Pancreas (tissue), 10 donors: ENCODE measurements at regions not wholly inside any gene's neighbourhood (a gene's known extent, or its start where the extent isn't known, plus 50 kb on each side); places are given as distances from the start of the nearest gene placed in this dataset.

Experiments used
- ATAC-seq, 4 donors: fragments of 200-7000 bp; cut with Tn5 transposase; one replicate each; pipeline versions ENCODE4 v1.8.0 to v1.9.1; 2020; ENCODE audit warnings: mild to moderate bottlenecking in 4 of 4, moderate library complexity in 4 of 4
- DNase-seq, 6 donors: peaks; one replicate each; pipeline ENCODE4 v3.0.0-alpha.2; 2020
- FAIRE-seq: peaks from 2 replicates; lab custom pipeline; 2012; peaks lifted over from hg19 to GRCh38; lab: Jason Lieb, UNC
- H3K27ac ChIP-seq, 4 donors: fragments of 200-600 bp; sonication (generic); 1 replicate in 3 of 4; 2 replicates in 1 of 4; pipeline versions ENCODE4 v1.5.0 to v1.8.0; 2020
- H3K27me3 ChIP-seq, 4 donors: fragments of 200-600 bp; one replicate each; pipeline ENCODE4 v1.8.0; 2021
- H3K36me3 ChIP-seq, 3 donors: fragments of 200-600 bp; sonication (generic) in 1 of 3; one replicate each; pipeline versions ENCODE4 v1.5.0 to v1.8.0; 2020 to 2021
- H3K4me1 ChIP-seq, 3 donors: fragments of 200-600 bp; one replicate each; pipeline ENCODE4 v1.8.0; 2021
- H3K4me3 ChIP-seq, 4 donors: fragments of 200-600 bp; sonication (generic) in 2 of 4; one replicate each; pipeline versions ENCODE4 v1.5.0 to v1.8.0; 2020 to 2021
- H3K9me3 ChIP-seq, 4 donors: fragments of 200-600 bp; one replicate each; pipeline ENCODE4 v1.8.0; 2021
- WGBS, 2 donors: extraction: QIAGEN DNeasy Blood & Tissue Kit; methylation state at CpG; one replicate each; pipeline ENCODE4 v1.1.7; 2013; 5-methylcytosine and 5-hydroxymethylcytosine counted together
- intact Hi-C, 3 donors: fragments of 100-400 bp; cut with DNase I; formaldehyde crosslinking; loops; one replicate each; pipeline versions ENCODE4 v1.11.1 to v1.14.2; 2022
- TF ChIP-seq, protein P1 (sequence below), 4 donors: fragments of 200-600 bp; sonication (generic) in 3 of 4; IDR thresholded peaks; one replicate each; pipeline versions ENCODE4 v1.5.0 to v1.8.0; 2021; ENCODE audit warnings: antibody characterized with exemption in 4 of 4
- donor health status: healthy with polysubstance abuse.
- donor health status: DM: no; HTN: no; CAD: no; lungs with moderate emphysema.
- donor health status: DM: no; HTN: no; CAD: no.
- donor health status: control.
- donor health status: control.
- donor health status: Bipolar disorder and iron deficiency.
- donor health status: DM: yes; HTN: yes; CAD: no.
- donor health status: DM: no; HTN: no; CAD: no.
- donor health status: DM: no; HTN: no; CAD: no.
- donor health status: DM: yes; HTN: yes; CAD: no.

DNA sequence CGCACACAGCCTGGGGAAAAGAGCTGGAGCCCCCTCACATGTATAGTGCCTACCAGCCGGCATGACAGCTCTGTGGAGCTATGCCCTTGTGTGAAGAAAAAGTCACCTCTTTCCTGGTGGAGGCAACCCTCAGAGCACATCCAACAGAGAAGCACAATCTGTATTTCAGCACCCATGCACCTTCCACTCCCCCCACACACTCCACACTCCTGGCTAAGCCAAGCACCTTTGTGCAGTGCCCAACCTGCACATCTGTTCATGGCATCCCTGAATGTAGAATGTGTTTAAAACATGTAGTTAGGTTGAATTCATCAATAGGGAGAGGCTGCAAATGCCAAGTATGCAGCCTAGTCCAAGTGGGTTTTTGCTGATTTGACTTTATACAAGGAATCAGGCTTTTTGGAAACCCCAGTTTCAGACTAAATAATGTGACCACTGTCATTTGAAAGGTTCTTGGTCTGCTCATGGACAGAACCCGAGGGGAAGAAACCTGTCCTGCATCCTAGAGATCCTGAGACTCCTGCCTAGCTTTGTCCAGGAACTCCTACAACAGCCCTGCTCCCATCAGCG lies 197.1 kb downstream of the TOMM20 start:
- H3K9me3 ChIP-seq: no peaks in the 10 kb centered on the region
- 95 to 98% methylated on average over 4 of the region's 4 CpGs for WGBS, 2 donors
- H3K4me3 ChIP-seq: no peak overlapping the region
- no peak for FAIRE-seq
- ATAC-seq: no peak
- peaks cover 0 to 11% (median 0%) of the 10 kb centered on the region in 3 donors for H3K4me1 ChIP-seq
- H3K27ac ChIP-seq: no peak overlapping the region
- no peaks in the 10 kb centered on the region for H3K27me3 ChIP-seq
- intact Hi-C loops: no loop called here
- DNase-seq: no peak
- TF ChIP-seq, protein P1, sequence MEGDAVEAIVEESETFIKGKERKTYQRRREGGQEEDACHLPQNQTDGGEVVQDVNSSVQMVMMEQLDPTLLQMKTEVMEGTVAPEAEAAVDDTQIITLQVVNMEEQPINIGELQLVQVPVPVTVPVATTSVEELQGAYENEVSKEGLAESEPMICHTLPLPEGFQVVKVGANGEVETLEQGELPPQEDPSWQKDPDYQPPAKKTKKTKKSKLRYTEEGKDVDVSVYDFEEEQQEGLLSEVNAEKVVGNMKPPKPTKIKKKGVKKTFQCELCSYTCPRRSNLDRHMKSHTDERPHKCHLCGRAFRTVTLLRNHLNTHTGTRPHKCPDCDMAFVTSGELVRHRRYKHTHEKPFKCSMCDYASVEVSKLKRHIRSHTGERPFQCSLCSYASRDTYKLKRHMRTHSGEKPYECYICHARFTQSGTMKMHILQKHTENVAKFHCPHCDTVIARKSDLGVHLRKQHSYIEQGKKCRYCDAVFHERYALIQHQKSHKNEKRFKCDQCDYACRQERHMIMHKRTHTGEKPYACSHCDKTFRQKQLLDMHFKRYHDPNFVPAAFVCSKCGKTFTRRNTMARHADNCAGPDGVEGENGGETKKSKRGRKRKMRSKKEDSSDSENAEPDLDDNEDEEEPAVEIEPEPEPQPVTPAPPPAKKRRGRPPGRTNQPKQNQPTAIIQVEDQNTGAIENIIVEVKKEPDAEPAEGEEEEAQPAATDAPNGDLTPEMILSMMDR (IDR thresholded peaks at IDR 0.05): no peak
- H3K36me3 ChIP-seq: no peaks in the 10 kb centered on the region

DNA sequence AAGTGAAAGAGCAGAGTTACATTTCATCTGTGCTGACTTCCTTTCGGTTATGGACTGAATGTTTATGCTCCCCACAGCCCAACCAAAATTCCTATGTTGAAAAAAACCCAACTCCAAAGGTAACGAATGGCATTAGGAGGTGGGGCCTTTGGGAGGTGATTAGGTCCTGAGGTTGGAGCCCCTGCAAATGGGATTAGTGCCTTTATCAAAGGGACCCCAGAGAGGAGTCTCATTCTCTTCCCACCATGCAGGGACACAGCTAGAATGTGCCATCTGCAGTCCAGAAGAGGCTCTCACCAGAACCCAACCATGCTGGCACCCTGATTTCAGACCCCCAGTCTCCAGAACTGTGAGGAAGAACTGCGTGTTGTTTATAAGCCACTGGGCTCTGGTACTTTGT lies 199.3 kb downstream of the TOMM20 start:
- Histone ChIP-seq H3K4me1 (peaks cover 0 to 23% (median 10%) of the 10 kb centered on the region in 3 donors), H3K36me3 (no peaks in the 10 kb centered on the region), H3K9me3 (no peaks in the 10 kb centered on the region), H3K27ac (no peak overlapping the region), H3K27me3 (no peaks in the 10 kb centered on the region), H3K4me3 (no peak overlapping the region)
- no peak for ATAC-seq
- WGBS, 2 donors: 93 to 94% methylated on average over 3 of the region's 3 CpGs
- FAIRE-seq: no peak
- DNase-seq: no peak
- intact Hi-C loops: no loop called here
- TF ChIP-seq, protein P1 (IDR thresholded peaks at IDR 0.05): no peak

- no peak for FAIRE-seq
- intact Hi-C loops: no loop called here
Measured at GRCh38 chr1:234928642-234929041, 200.0 kb downstream of the TOMM20 start.

DNA sequence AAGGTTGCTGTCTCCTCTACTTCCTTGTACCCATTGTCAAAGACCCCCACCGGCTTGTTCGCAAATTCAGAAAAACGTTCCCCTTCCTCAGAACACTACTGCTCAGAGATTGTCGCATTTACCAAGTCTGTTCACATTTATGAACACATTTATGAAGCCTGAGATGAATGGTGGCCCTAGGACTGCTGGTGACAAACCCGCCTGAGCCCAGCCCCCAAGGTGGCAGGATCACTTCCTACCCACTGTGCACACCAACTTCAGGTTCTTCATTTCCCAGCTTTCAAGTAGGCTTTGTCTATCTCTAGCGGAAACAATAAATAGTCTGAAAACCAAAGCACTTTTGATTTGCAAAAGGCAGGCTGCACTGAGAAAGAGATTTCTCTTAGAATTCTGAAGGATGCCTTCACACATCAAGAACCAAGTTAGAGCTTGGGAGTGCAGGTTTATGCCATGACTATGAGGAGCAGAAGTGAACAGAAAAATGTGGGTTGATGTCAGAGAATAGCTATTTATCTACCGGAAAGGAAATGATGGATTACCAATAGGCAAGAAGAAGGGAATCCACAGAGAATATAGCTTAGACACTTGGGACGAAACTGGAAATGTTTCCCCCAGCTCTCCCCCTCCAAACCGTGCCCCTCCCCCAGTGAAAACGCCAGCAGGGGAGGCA lies 200.5 kb downstream of the TOMM20 start:
- Histone ChIP-seq H3K9me3 (no peaks in the 10 kb centered on the region), H3K27me3 (no peaks in the 10 kb centered on the region), H3K4me3 (no peak overlapping the region), H3K36me3 (no peaks in the 10 kb centered on the region), H3K4me1 (peaks cover 0 to 19% (median 10%) of the 10 kb centered on the region in 3 donors), H3K27ac (no peak overlapping the region)
- ATAC-seq: no peak
- no peak for FAIRE-seq
- intact Hi-C loops: no loop called here
- TF ChIP-seq, protein P1 (IDR thresholded peaks at IDR 0.05): no peak
- WGBS, 2 donors: 81 to 82% methylated on average over 10 of the region's 10 CpGs
- peak in 1 of 6 donors; percentile 6 for DNase-seq

More at GRCh38 chr1:234928642-234929041, 200.0 kb downstream of the TOMM20 start:
- H3K27me3 ChIP-seq: no peaks in the 10 kb centered on the region
- WGBS, 2 donors: 76 to 82% methylated on average over 5 of the region's 5 CpGs
- TF ChIP-seq, protein P1 (IDR thresholded peaks at IDR 0.05): no peak
- no peak overlapping the region for H3K4me3 ChIP-seq
- no peak for DNase-seq
- peaks cover 0 to 23% (median 10%) of the 10 kb centered on the region in 3 donors for H3K4me1 ChIP-seq
- no peaks in the 10 kb centered on the region for H3K9me3 ChIP-seq
- H3K36me3 ChIP-seq: no peaks in the 10 kb centered on the region
- H3K27ac ChIP-seq: no peak overlapping the region
- ATAC-seq: no peak
